Stimulated activated CD4-positive, alpha-beta T cell treated with anti-CD3 and anti-CD28 coated beads, Interleukin-4, amount 100 ng/mL, for 24 hours (primary cell): ENCODE measurements at regions not wholly inside any gene's neighbourhood (a gene's known extent, or its start where the extent isn't known, plus 50 kb on each side); places are given as distances from the start of the nearest gene placed in this dataset.

Source experiments
- DNase-seq: peaks from one replicate; pipeline ENCODE4 v3.0.0-alpha.2; 2020

GRCh38 chr10:105969884-105970377 is 1194.6 kb downstream of the SORCS1 start:
- DNase-seq = no peak

DNA sequence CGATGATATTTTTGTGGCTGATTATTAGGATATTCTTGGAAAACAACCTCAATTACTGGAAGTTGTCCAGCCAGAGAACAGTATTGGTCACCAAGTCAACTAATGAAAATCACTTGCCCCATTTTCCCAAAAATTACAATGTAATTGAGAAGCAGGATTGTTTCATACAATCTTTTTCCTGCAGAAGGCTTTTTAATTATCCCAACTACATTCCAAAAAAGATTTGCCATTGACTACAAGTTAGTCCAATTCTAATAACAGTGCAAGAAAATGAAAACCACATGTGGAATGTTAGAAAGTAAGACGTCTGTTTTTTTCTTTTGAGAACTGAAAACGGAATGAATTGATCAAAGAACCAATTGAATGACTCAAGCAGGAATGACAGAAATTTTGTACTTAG is 1195.8 kb downstream of the SORCS1 start:
- DNase-seq = no peak

DNA sequence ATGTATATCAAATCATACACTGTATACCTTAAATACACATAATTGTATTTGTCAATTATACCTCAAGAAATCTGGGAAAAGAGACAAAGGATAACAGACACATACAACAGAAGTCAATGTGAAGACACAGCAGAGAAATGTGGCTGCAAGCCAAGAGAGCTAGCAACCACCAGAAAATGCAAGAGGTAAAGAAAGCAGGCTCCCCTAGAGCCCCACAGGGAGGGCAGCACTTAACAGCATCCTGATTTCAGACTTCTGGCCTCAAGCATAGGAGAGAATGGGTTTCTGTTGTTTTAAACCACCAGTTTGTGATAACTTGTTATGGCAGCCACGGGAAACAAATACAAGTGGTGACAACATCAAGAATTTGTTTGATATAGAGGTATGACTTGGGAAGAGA is 1197.2 kb downstream of the SORCS1 start:
- no peak for DNase-seq

DNA sequence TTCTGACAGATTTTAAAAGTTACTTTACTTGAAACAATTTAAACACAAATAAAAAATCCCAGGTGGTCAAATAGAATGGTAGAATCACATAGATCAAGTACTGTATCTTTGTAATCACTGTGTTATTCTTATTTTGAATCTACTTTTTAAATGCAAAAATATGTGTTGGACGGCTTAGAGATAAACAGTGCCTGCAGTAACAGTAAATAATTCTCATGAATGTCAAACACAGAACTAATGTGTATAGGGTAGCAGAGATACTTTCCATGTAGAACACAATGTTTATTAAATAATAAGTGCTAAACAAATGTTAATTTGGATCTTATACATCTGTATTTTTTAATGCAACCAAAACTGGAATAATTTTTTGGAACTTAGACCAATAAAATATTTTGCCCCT is 1199.4 kb downstream of the SORCS1 start:
- no peak for DNase-seq

DNA sequence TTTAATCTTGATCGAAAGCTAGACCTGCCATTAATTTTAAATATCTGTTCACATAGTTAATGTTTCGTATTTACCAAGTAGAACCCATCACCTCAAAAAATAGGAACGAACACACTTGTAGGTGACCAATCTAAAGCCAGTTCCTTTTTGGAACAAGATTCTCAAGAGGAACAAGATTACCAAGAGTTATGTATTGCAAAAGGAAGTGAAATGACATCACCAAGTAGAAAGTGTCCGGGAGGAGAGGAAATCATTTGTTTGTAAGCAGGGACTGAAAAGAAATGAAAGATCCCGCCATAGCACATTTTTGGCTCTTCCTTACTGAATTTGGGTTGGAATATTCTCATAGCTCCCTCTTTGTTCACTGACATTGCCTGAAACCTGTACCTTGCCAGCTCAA is 1200.5 kb downstream of the SORCS1 start:
- DNase-seq = no peak

DNA sequence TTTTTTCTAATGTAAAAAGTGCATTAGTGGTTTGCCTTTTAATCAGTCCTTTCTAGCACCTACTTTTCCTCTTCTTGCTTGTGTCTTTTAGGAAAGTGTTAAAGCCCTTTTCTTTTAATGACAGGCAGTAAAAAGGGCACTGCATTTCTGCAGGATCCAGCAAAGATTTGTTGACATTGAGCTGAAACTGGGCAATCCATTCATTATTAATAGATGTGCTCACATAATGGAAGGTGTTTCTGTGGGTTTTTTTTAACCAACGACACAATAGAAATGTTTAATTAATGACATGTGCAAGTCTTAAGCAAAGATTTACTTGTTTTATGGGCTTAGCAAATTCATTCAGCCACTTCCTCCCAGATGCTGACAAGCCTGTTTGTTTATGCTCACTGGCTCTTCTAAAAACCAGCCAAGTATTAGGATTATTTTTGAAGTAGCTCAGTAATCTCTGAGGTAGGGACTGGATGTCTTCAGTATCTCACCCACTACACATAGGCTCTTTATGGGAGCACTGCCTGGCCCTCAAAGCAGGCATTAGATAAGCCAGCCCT is 1201.1 kb downstream of the SORCS1 start:
- DNase-seq = no peak

DNA sequence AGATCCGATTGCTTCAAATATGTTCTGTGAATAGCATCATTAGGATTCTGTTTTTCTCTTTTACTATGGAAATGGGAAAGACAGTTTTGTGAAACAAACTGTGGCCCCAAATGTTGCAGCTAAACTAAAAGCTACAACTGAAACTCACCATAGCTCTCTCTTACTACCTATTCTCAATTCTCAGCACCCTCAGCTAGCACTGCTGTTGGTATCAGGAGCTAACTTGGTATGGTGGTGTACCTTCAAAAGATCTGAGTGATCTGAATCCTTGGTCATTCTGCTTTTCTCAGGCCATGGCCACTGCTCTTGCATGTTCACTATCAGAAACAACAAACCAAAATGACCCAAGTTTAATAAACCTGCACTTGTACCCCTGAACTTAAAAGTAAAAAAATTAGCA is 1208.0 kb downstream of the SORCS1 start:
- DNase-seq = no peak

DNA sequence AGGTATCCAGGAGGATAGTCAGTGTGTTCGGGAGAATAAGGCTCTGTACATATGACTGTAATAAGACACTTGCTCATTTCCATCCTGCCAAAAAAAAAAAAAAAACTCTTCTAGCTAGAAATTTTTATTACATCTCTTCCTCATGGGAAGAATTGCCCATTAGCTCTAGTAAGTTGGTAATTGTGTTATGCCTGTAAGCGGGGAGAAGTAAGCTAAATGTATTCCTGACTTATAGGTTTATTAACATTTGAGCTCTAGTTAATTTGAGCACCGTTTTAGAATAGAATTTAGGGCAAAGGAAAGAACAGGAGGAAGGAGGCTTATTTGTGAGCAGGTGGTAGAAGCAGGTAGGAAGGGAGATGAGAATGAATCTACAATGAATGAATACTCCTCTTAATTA is 1210.6 kb downstream of the SORCS1 start:
- no peak for DNase-seq

- DNase-seq = no peak
Measured at GRCh38 chr10:105953056-105953455, 1211.5 kb downstream of the SORCS1 start.

DNA sequence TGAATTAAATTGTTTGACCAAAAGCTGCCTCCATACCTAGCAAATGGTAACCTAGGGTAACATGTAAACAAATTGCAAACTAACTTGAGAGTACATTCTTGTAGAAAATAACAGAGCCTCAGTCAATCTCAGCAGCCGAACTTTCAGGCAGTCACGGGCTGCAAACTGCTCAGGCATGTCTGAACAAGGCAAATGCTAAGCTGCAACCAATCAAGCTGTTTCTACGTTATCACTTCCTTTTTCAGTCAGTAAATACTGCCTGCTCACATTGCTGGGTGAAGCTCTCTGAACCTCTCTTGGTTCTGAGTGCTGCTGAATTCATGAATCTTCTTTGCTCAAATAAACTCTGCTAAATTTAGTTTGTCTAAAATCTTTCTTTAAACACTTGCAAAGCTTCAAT is 1212.4 kb downstream of the SORCS1 start:
- no peak for DNase-seq

- DNase-seq = peak; percentile 26
Measured at GRCh38 chr10:105950410-105950809, 1214.1 kb downstream of the SORCS1 start.

GRCh38 chr10:105949721-105950120 is 1214.8 kb downstream of the SORCS1 start:
- no peak for DNase-seq

GRCh38 chr10:105925045-105925785 is 1239.3 kb downstream of the SORCS1 start:
- DNase-seq = no peak

DNA sequence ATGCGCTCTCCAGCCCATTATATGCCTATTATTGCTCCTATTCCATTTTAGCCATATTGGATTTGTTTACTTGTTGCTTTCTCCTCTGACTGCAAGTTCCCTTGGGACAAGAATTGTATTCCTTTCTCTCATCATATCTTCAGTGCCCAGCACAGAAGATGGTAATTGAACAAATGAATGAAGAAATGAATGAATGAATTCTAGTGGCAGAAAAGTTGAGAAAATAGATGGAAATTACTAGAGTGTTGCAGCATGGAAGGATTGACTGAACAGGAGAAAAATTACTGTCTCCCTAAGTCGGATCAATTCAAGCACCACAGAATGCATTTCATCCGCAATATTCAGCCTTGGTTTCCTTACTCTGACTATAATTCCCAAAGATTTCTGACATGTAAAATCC is 1243.2 kb downstream of the SORCS1 start:
- no peak for DNase-seq

GRCh38 chr10:105914432-105914831 is 1250.1 kb downstream of the SORCS1 start:
- no peak for DNase-seq

DNA sequence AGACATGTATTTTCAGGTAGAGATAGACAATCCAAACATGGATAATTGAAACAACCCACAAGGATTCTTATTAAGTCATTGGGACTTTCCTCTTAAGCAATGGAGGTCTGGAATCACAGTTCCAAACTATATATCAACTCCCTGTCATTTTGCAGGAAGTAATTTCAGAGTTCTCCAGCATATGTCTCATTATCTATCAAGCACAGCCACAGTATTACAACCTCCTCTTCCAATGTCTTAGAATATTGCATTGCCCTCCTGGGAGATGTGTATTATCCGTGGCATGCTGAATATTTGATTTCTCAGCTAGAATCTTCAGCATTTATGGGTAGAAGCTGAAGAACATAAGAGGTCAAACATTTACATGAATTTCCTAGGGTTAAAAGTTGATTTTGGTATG is 1255.8 kb downstream of the SORCS1 start:
- no peak for DNase-seq

DNA sequence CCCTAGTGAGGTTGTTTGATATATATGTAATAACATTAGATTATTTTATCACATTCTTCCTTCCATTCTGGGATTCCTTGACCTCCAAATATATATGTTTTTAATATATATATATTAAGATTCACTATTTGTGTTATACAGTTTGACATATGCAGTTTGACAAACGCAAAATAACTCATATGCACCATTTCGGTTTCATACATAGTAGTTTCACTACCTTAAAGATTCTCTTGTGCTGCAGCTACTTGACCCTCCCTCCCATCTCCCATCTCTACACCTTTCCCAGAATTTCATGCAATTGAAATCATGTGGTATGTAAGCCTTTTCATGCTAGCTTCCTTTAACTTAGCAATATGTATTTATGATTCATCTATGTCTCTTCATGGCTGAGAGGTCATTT is 1244.4 kb downstream of the SORCS3 start:
- DNase-seq = no peak

DNA sequence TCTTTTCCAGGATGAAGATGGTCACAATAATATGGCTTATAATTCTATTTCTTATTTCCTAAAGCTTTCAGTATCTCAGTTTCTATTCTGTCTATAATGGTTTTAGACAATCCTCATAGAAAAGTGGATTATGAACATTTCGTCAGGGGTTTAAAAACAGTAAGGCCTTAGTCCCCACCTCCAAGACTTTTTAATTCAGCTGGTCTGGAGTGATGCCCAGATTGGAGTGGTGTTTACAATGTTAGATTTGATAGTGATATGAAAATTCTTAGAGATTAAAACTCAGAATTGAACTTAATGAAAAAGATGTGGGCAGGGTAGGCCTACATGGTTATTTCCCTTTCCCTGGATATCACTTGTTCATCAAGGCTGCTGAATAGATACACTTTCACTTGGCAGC is 1238.3 kb downstream of the SORCS3 start:
- no peak for DNase-seq

GRCh38 chr10:105875050-105875449 is 1234.0 kb downstream of the SORCS3 start:
- no peak for DNase-seq

GRCh38 chr10:105872665-105873064 is 1231.6 kb downstream of the SORCS3 start:
- no peak for DNase-seq

- DNase-seq = no peak
Measured at GRCh38 chr10:105868935-105869334, 1227.8 kb downstream of the SORCS3 start.

DNA sequence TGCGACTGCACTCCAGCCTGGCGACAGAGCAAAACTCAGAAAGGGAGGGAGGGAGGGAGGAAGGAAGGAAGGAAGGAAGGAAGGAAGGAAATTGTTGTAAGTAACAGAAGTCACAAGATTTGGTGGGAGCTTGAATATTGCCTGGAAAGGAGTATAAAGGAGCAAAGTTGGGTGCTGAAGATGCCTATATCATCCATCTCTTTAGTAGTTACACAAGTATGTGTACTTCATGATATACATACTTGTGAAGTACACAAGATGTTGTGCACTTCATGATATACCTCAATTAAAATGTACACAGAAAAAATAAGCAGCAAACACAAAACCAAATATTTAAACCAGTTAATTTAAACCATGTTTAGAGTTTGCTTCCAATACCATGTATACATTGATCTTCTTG is 1223.8 kb downstream of the SORCS3 start:
- no peak for DNase-seq

GRCh38 chr10:105857268-105858264 is 1216.5 kb downstream of the SORCS3 start:
- no peak for DNase-seq

DNA sequence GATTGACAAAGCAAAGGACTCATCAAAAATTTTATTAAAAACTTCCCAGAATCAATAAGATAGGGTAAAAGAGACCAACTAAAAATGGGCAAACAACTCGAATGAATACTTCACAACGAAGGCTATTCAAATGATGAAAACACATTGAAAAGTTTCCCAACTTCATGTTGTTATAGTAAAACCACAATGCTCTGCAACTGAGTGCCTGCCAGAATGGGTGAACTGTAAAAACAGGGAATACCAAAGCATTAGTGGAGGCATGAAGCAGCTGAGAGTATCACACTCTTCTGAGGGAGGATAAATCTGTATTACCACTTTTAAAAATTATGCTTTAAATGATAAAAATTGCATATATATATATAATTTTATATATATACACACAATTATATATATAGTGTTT is 1214.7 kb downstream of the SORCS3 start:
- DNase-seq = no peak
